ENCODE measurements at regions not wholly inside any gene's neighbourhood (a gene's known extent, or its start where the extent isn't known, plus 50 kb on each side); places are given as distances from the start of the nearest gene placed in this dataset.

- no peaks in the 10 kb centered on the region for H3K9me3 ChIP-seq
- no peak overlapping the region for H3K27ac ChIP-seq
- ATAC-seq (no peak), DNase-seq (no peak)
- no peaks in the 10 kb centered on the region for H3K27me3 ChIP-seq (ENCODE audit: insufficient read depth in 3 of 3, low read length in 2 of 3)
- intact Hi-C loops (cut with DNase I): no loop called here
- H3K4me3 ChIP-seq: no peak overlapping the region
- no peaks in the 10 kb centered on the region for H3K4me1 ChIP-seq
- no peaks in the 10 kb centered on the region for H3K36me3 ChIP-seq (ENCODE audit: insufficient read depth in 1 of 2, low read depth in 1 of 2)
- no peak for TF ChIP-seq CTCF (IDR thresholded peaks at IDR 0.05)
- WGBS, 3 donors: 56 to 82% (median 70%) methylated on average over 2 of the region's 2 CpGs
Observed at GRCh38 chr16:52832771-52833170, 219.9 kb downstream of the CHD9NB start.

GRCh38 chr16:52827456-52827855 is 225.2 kb downstream of the CHD9NB start:
- ATAC-seq (no peak), DNase-seq (no peak)
- Histone ChIP-seq H3K36me3 (ENCODE audit: insufficient read depth in 1 of 2, low read depth in 1 of 2) (no peaks in the 10 kb centered on the region), H3K4me3 (no peak overlapping the region), H3K4me1 (no peaks in the 10 kb centered on the region), H3K9me3 (no peaks in the 10 kb centered on the region), H3K27me3 (ENCODE audit: insufficient read depth in 3 of 3, low read length in 2 of 3) (peaks cover 0 to 4% (median 0%) of the 10 kb centered on the region in 3 donors), H3K27ac (no peak overlapping the region)
- TF ChIP-seq CTCF (IDR thresholded peaks at IDR 0.05): no peak
- intact Hi-C loops (cut with DNase I): no loop called here
- 62 to 71% (median 67%) methylated on average over 4 of the region's 4 CpGs for WGBS, 3 donors

GRCh38 chr16:52825892-52826291 is 226.8 kb downstream of the CHD9NB start:
- Histone ChIP-seq H3K36me3 (ENCODE audit: insufficient read depth in 1 of 2, low read depth in 1 of 2) (no peaks in the 10 kb centered on the region), H3K4me3 (no peak overlapping the region), H3K4me1 (no peaks in the 10 kb centered on the region), H3K27ac (no peak overlapping the region), H3K27me3 (ENCODE audit: insufficient read depth in 3 of 3, low read length in 2 of 3) (peaks cover 0 to 4% (median 0%) of the 10 kb centered on the region in 3 donors), H3K9me3 (no peaks in the 10 kb centered on the region)
- no peak for DNase-seq
- ATAC-seq: no peak
- intact Hi-C loops (cut with DNase I): no loop called here
- no peak for TF ChIP-seq CTCF (IDR thresholded peaks at IDR 0.05)
- WGBS, 3 donors: 36 to 51% (median 47%) methylated on average over 5 of the region's 5 CpGs

- 79 to 84% (median 84%) methylated on average over 3 of the region's 3 CpGs for WGBS, 3 donors
- Histone ChIP-seq H3K9me3 (no peaks in the 10 kb centered on the region), H3K27ac (no peak overlapping the region), H3K4me3 (no peak overlapping the region), H3K4me1 (no peaks in the 10 kb centered on the region), H3K36me3 (ENCODE audit: insufficient read depth in 1 of 2, low read depth in 1 of 2) (no peaks in the 10 kb centered on the region), H3K27me3 (ENCODE audit: insufficient read depth in 3 of 3, low read length in 2 of 3) (peaks cover 0 to 4% (median 0%) of the 10 kb centered on the region in 3 donors)
- intact Hi-C loops (cut with DNase I): no loop called here
- ATAC-seq (no peak), DNase-seq (no peak)
- no peak for TF ChIP-seq CTCF (IDR thresholded peaks at IDR 0.05)
Observed at GRCh38 chr16:52819808-52820207, 232.9 kb downstream of the CHD9NB start.

- Histone ChIP-seq H3K36me3 (ENCODE audit: insufficient read depth in 1 of 2, low read depth in 1 of 2) (no peaks in the 10 kb centered on the region), H3K4me3 (no peak overlapping the region), H3K4me1 (no peaks in the 10 kb centered on the region), H3K27me3 (ENCODE audit: insufficient read depth in 3 of 3, low read length in 2 of 3) (peaks cover 0 to 4% (median 0%) of the 10 kb centered on the region in 3 donors), H3K9me3 (no peaks in the 10 kb centered on the region), H3K27ac (no peak overlapping the region)
- DNase-seq (no peak), ATAC-seq (no peak)
- TF ChIP-seq CTCF (IDR thresholded peaks at IDR 0.05): no peak
- 76 to 81% (median 78%) methylated on average over 7 of the region's 7 CpGs for WGBS, 3 donors
- intact Hi-C loops (cut with DNase I): no loop called here
Observed at GRCh38 chr16:52819405-52819804, 233.3 kb downstream of the CHD9NB start.

Data from psoas muscle (tissue), 7 donors.